Mammary epithelial cell (primary cell): ENCODE measurements at regions not wholly inside any gene's neighbourhood (a gene's known extent, or its start where the extent isn't known, plus 50 kb on each side); places are given as distances from the start of the nearest gene placed in this dataset.
"Not testable (repeated sequence)": the region's sequence is repeated elsewhere in the genome, so short reads cannot be mapped to it uniquely, and the experiment has no call there.

ENCODE experiments used
- EZH2 ChIP-seq: IDR thresholded peaks from 2 replicates; pipeline ENCODE4 v1.6.1; 2012; ENCODE audit warnings: low read length, inconsistent platforms, borderline replicate concordance
- TF ChIP-seq, protein P1 (sequence below), 2 donors: IDR thresholded peaks in 1 of 2; conservative IDR thresholded peaks in 1 of 2; 2 replicates each; pipeline ENCODE4 v1.5.1; 2011 to 2012; ENCODE audit warnings: inconsistent platforms in 2 of 2, low read length in 2 of 2, mild to moderate bottlenecking in 2 of 2, control low read depth in 1 of 2, low read depth in 1 of 2; ENCODE audit not compliant: insufficient read depth in 1 of 2; ENCODE audit errors: extremely low read depth in 1 of 2

DNA sequence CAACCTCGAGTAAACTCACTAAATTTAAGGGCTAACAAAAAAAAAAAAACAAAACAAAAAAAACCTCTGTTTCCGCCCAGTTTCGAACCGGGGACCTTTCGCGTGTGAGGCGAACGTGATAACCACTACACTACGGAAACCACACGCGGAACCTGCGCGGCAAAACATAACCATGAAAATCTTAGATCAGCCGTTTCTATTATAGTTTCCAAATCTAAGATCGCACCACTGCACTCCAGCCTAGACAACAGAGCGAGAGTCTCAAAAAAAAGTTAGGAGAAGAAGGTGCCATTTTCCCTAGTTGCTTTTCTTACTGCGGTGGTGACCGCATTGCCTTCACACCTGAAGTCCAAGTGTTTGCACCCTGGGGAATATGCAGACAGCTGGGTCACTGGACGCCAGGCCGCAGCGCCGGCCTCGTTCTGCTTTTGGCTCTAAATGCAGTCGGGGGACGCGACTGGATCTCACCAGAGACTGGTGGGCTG lies 167.8 kb downstream of the FAM72C start:
- TF ChIP-seq, protein P1, sequence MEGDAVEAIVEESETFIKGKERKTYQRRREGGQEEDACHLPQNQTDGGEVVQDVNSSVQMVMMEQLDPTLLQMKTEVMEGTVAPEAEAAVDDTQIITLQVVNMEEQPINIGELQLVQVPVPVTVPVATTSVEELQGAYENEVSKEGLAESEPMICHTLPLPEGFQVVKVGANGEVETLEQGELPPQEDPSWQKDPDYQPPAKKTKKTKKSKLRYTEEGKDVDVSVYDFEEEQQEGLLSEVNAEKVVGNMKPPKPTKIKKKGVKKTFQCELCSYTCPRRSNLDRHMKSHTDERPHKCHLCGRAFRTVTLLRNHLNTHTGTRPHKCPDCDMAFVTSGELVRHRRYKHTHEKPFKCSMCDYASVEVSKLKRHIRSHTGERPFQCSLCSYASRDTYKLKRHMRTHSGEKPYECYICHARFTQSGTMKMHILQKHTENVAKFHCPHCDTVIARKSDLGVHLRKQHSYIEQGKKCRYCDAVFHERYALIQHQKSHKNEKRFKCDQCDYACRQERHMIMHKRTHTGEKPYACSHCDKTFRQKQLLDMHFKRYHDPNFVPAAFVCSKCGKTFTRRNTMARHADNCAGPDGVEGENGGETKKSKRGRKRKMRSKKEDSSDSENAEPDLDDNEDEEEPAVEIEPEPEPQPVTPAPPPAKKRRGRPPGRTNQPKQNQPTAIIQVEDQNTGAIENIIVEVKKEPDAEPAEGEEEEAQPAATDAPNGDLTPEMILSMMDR (conservative IDR thresholded peaks at IDR 0.05 in 1 of 2, IDR thresholded peaks at IDR 0.05 in 1 of 2; ENCODE audit: extremely low read depth in 1 of 2, insufficient read depth in 1 of 2, low read depth in 1 of 2, low read length in 2 of 2) = not testable (repeated sequence)
- TF ChIP-seq EZH2 = not testable (repeated sequence)
